B cell (primary cell): ENCODE measurements at regions not wholly inside any gene's neighbourhood (a gene's known extent, or its start where the extent isn't known, plus 50 kb on each side); places are given as distances from the start of the nearest gene placed in this dataset.

ENCODE experiments used
- CTCF ChIP-seq: fragments of 200-600 bp; IDR thresholded peaks from one replicate; pipeline ENCODE4 v1.8.0; 2022; ENCODE audit warnings: antibody characterized with exemption, mild to moderate bottlenecking
- EZH2 ChIP-seq: IDR thresholded peaks from 2 replicates; pipeline ENCODE4 v1.6.1; 2012; ENCODE audit warnings: borderline replicate concordance, low read depth, mild to moderate bottlenecking, moderate library complexity, low read length; ENCODE audit not compliant: insufficient read depth, poor library complexity, severe bottlenecking

GRCh38 chr10:23820792-23821191, 381.9 kb downstream of the OTUD1 start:
- TF ChIP-seq EZH2 = no peak
- TF ChIP-seq CTCF = no peak
